Stimulated activated CD8-positive, alpha-beta memory T cell treated with anti-CD3 and anti-CD28 coated beads, Interleukin-15, amount 100 ng/mL, for 48 hours (primary cell): ENCODE measurements at regions not wholly inside any gene's neighbourhood (a gene's known extent, or its start where the extent isn't known, plus 50 kb on each side); places are given as distances from the start of the nearest gene placed in this dataset.

Experiments
- DNase-seq, 2 donors: peaks; one replicate each; pipeline ENCODE4 v3.0.0-alpha.2; 2020; ENCODE audit warnings: low read depth in 2 of 2

GRCh38 chr18:77984833-77985232 is 735.2 kb downstream of the GALR1 start:
- no peak for DNase-seq

- DNase-seq = no peak
Observed at GRCh38 chr18:77985526-77986281, 736.1 kb downstream of the GALR1 start.

- no peak for DNase-seq
Observed at GRCh38 chr18:77990131-77990530, 740.5 kb downstream of the GALR1 start.

- no peak for DNase-seq
Observed at GRCh38 chr18:77990901-77991300, 741.3 kb downstream of the GALR1 start.

- no peak for DNase-seq
Observed at GRCh38 chr18:77992057-77992456, 742.4 kb downstream of the GALR1 start.

- no peak for DNase-seq
Observed at GRCh38 chr18:77993188-77993981, 743.7 kb downstream of the GALR1 start.

- DNase-seq = no peak
Observed at GRCh38 chr18:77995593-77995992, 745.9 kb downstream of the GALR1 start.

- no peak for DNase-seq
Observed at GRCh38 chr18:77996737-77997136, 747.1 kb downstream of the GALR1 start.

- no peak for DNase-seq
Observed at GRCh38 chr18:78001811-78002210, 752.2 kb downstream of the GALR1 start.

- no peak for DNase-seq
Observed at GRCh38 chr18:78006006-78006773, 756.5 kb downstream of the GALR1 start.

GRCh38 chr18:78006774-78007260 is 757.2 kb downstream of the GALR1 start:
- DNase-seq = no peak

- DNase-seq = no peak
Observed at GRCh38 chr18:78010363-78010762, 760.7 kb downstream of the GALR1 start.

GRCh38 chr18:78017869-78018268 is 768.2 kb downstream of the GALR1 start:
- no peak for DNase-seq

GRCh38 chr18:78021196-78021595 is 771.5 kb downstream of the GALR1 start:
- DNase-seq = no peak

- no peak for DNase-seq
Observed at GRCh38 chr18:78031589-78031988, 781.9 kb downstream of the GALR1 start.

- no peak for DNase-seq
Observed at GRCh38 chr18:78031991-78032390, 782.3 kb downstream of the GALR1 start.

GRCh38 chr18:78032574-78032973 is 782.9 kb downstream of the GALR1 start:
- no peak for DNase-seq

- no peak for DNase-seq
Observed at GRCh38 chr18:78034755-78035154, 785.1 kb downstream of the GALR1 start.

- no peak for DNase-seq
Observed at GRCh38 chr18:78041218-78041617, 791.6 kb downstream of the GALR1 start.

- no peak for DNase-seq
Observed at GRCh38 chr18:78046631-78047030, 797.0 kb downstream of the GALR1 start.

GRCh38 chr18:78049281-78049680 is 799.6 kb downstream of the GALR1 start:
- DNase-seq = no peak

- no peak for DNase-seq
Observed at GRCh38 chr18:78054801-78055200, 805.2 kb downstream of the GALR1 start.
